ENCODE measurements at regions not wholly inside any gene's neighbourhood (a gene's known extent, or its start where the extent isn't known, plus 50 kb on each side); places are given as distances from the start of the nearest gene placed in this dataset.

DNA sequence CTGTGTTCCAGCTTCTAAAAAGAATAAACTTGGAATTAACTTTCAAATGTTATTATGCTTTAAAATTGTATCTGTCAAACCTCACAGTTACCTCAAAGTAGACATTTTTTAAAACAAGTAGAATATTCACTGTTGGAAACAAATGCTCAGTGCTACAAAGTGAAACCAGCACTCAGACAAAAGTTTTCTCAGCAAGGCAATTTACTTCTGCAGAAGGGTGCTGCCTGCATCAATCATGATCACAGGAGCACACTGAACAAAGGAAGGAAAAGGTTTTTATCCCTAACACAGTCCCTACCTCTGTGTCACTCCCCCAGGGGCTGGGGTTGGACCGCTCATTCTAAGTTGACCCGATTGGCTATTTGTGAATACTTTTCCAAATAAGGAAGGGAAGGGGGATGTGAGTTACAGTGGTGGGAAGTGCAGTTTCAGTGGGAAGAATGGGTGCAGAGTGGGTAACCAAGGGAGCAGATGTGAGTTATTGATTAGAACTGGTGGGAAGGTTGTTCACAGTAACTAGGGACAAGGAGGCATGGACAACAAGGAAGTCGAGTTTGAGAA lies 63.0 kb upstream of the CDK20 start:
- CTCF ChIA-PET, result no interaction called here
- Mint-ChIP-seq H3K36me3 (ENCODE audit: low read depth) (no peaks in the 10 kb centered on the region), H3K4me1 (ENCODE audit: low read depth) (no peaks in the 10 kb centered on the region), H3K27ac (no peak overlapping the region), H3K4me3 (no peak overlapping the region), H3K9me3 (peaks cover 11% of the 10 kb centered on the region), H3K27me3 (no peaks in the 10 kb centered on the region)
- TF ChIP-seq, protein P1, sequence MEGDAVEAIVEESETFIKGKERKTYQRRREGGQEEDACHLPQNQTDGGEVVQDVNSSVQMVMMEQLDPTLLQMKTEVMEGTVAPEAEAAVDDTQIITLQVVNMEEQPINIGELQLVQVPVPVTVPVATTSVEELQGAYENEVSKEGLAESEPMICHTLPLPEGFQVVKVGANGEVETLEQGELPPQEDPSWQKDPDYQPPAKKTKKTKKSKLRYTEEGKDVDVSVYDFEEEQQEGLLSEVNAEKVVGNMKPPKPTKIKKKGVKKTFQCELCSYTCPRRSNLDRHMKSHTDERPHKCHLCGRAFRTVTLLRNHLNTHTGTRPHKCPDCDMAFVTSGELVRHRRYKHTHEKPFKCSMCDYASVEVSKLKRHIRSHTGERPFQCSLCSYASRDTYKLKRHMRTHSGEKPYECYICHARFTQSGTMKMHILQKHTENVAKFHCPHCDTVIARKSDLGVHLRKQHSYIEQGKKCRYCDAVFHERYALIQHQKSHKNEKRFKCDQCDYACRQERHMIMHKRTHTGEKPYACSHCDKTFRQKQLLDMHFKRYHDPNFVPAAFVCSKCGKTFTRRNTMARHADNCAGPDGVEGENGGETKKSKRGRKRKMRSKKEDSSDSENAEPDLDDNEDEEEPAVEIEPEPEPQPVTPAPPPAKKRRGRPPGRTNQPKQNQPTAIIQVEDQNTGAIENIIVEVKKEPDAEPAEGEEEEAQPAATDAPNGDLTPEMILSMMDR (IDR thresholded peaks at IDR 0.05), result no peak
- H3K27ac ChIP-seq (ENCODE audit: low read depth in 1 of 2, low read length in 2 of 2), result no peak overlapping the region
- no peaks in the 10 kb centered on the region for H3K36me3 ChIP-seq (ENCODE audit: insufficient read depth, low read length)
- H3K9me3 ChIP-seq (ENCODE audit: control insufficient read depth in 1 of 2, insufficient read depth in 1 of 2, low read length in 2 of 2), result peaks cover 19 to 29% of the 10 kb centered on the region in 2 experiments
- POLR2A ChIA-PET, result no interaction called here
- no peaks in the 10 kb centered on the region for H3K4me1 ChIP-seq (ENCODE audit: insufficient read depth, low read length)
- no peak overlapping the region for H3K4me3 ChIP-seq (ENCODE audit: low read length)
- intact Hi-C loops (cut with DNase I, micrococcal nuclease), result no loop called here
- no peak for DNase-seq
- no peak for ATAC-seq (ENCODE audit: poor library complexity)
- no peaks in the 10 kb centered on the region for H3K27me3 ChIP-seq (ENCODE audit: control insufficient read depth in 1 of 2, insufficient read depth in 2 of 2, low read length in 2 of 2)

- CTCF ChIA-PET, result no interaction called here
- Histone ChIP-seq H3K4me3 (ENCODE audit: low read length) (no peak overlapping the region), H3K36me3 (ENCODE audit: insufficient read depth, low read length) (no peaks in the 10 kb centered on the region), H3K27me3 (ENCODE audit: control insufficient read depth in 1 of 2, insufficient read depth in 2 of 2, low read length in 2 of 2) (no peaks in the 10 kb centered on the region), H3K9me3 (ENCODE audit: control insufficient read depth in 1 of 2, insufficient read depth in 1 of 2, low read length in 2 of 2) (peaks cover 19 to 29% of the 10 kb centered on the region in 2 experiments), H3K4me1 (ENCODE audit: insufficient read depth, low read length) (no peaks in the 10 kb centered on the region), H3K27ac (ENCODE audit: low read depth in 1 of 2, low read length in 2 of 2) (no peak overlapping the region)
- no peaks in the 10 kb centered on the region for H3K36me3 Mint-ChIP-seq (ENCODE audit: low read depth)
- no peak for DNase-seq
- H3K4me3 Mint-ChIP-seq, result no peak overlapping the region
- ATAC-seq (ENCODE audit: poor library complexity), result no peak
- H3K27ac Mint-ChIP-seq, result no peak overlapping the region
- TF ChIP-seq, protein P1 (IDR thresholded peaks at IDR 0.05), result no peak
- POLR2A ChIA-PET, result no interaction called here
- no peaks in the 10 kb centered on the region for H3K27me3 Mint-ChIP-seq
- peaks cover 11% of the 10 kb centered on the region for H3K9me3 Mint-ChIP-seq
- no peaks in the 10 kb centered on the region for H3K4me1 Mint-ChIP-seq (ENCODE audit: low read depth)
- intact Hi-C loops (cut with DNase I, micrococcal nuclease), result no loop called here
These were observed 60.6 kb upstream of the CDK20 start for GRCh38 chr9:88034964-88035363.

- POLR2A ChIA-PET, result no interaction called here
- Histone ChIP-seq H3K4me1 (ENCODE audit: insufficient read depth, low read length) (no peaks in the 10 kb centered on the region), H3K4me3 (ENCODE audit: low read length) (no peak overlapping the region), H3K9me3 (ENCODE audit: control insufficient read depth in 1 of 2, insufficient read depth in 1 of 2, low read length in 2 of 2) (peaks cover 19 to 22% of the 10 kb centered on the region in 2 experiments), H3K36me3 (ENCODE audit: insufficient read depth, low read length) (no peaks in the 10 kb centered on the region), H3K27ac (ENCODE audit: low read depth in 1 of 2, low read length in 2 of 2) (no peak overlapping the region), H3K27me3 (ENCODE audit: control insufficient read depth in 1 of 2, insufficient read depth in 2 of 2, low read length in 2 of 2) (no peaks in the 10 kb centered on the region)
- Mint-ChIP-seq H3K4me3 (no peak overlapping the region), H3K4me1 (ENCODE audit: low read depth) (no peaks in the 10 kb centered on the region), H3K9me3 (peaks cover 8% of the 10 kb centered on the region), H3K27me3 (no peaks in the 10 kb centered on the region), H3K27ac (no peak overlapping the region), H3K36me3 (ENCODE audit: low read depth) (no peaks in the 10 kb centered on the region)
- TF ChIP-seq, protein P1 (IDR thresholded peaks at IDR 0.05), result no peak
- CTCF ChIA-PET, result no interaction called here
- DNase-seq (no peak), ATAC-seq (ENCODE audit: poor library complexity) (no peak)
- intact Hi-C loops (cut with DNase I, micrococcal nuclease), result no loop called here
These were observed 59.0 kb upstream of the CDK20 start for GRCh38 chr9:88033359-88033702.

Data from CD4-positive, alpha-beta T cell (primary cell).